Hepatocyte (in vitro differentiated cells): ENCODE measurements at regions not wholly inside any gene's neighbourhood (a gene's known extent, or its start where the extent isn't known, plus 50 kb on each side); places are given as distances from the start of the nearest gene placed in this dataset.

Experiments used
- CTCF ChIP-seq: fragments of 200-600 bp; sonication (generic); IDR thresholded peaks from 2 replicates; pipeline ENCODE4 v1.5.1; 2016; ENCODE audit warnings: antibody characterized with exemption, mild to moderate bottlenecking; ENCODE audit not compliant: poor library complexity
- EZH2phosphoT487 ChIP-seq: fragments of 200-600 bp; sonication (generic); IDR thresholded peaks from one replicate; pipeline ENCODE4 v1.6.1; 2018; ENCODE audit warnings: antibody characterized with exemption, mild to moderate bottlenecking, low read depth, moderate library complexity; ENCODE audit not compliant: unreplicated experiment, severe bottlenecking

- TF ChIP-seq CTCF (no peak), EZH2phosphoT487 (no peak)
Observed at GRCh38 chr20:47865912-47866311, 80.6 kb upstream of the SULF2 start.
